HG03135 (cell line): ENCODE measurements at regions not wholly inside any gene's neighbourhood (a gene's known extent, or its start where the extent isn't known, plus 50 kb on each side); places are given as distances from the start of the nearest gene placed in this dataset.
"Not testable (repeated sequence)": the region's sequence is repeated elsewhere in the genome, so short reads cannot be mapped to it uniquely, and the experiment has no call there.

Experiments used
- ATAC-seq: cut with Tn5 transposase; IDR thresholded peaks from one replicate; pipeline ENCODE4 v1.9.1; 2021; ENCODE audit warnings: mild to moderate bottlenecking, moderate library complexity; ENCODE audit not compliant: unreplicated experiment

- no peak for ATAC-seq
Observed at GRCh38 chr3:144773350-144773749, 801.7 kb downstream of the DIPK2A start.

- no peak for ATAC-seq
Observed at GRCh38 chr3:144774897-144775296, 803.3 kb downstream of the DIPK2A start.

GRCh38 chr3:144775551-144775950, 803.9 kb downstream of the DIPK2A start:
- ATAC-seq, result no peak

GRCh38 chr3:144777906-144778305, 806.3 kb downstream of the DIPK2A start:
- no peak for ATAC-seq

- ATAC-seq, result no peak
Observed at GRCh38 chr3:144791034-144791433, 819.4 kb downstream of the DIPK2A start.

- no peak for ATAC-seq
Observed at GRCh38 chr3:144801890-144802289, 830.3 kb downstream of the DIPK2A start.

GRCh38 chr3:144809380-144809779, 837.8 kb downstream of the DIPK2A start:
- ATAC-seq, result no peak

GRCh38 chr3:144810160-144810559, 838.5 kb downstream of the DIPK2A start:
- peak; percentile 71 for ATAC-seq

GRCh38 chr3:144815655-144816054, 844.0 kb downstream of the DIPK2A start:
- no peak for ATAC-seq

GRCh38 chr3:144816323-144816722, 844.7 kb downstream of the DIPK2A start:
- ATAC-seq, result no peak

GRCh38 chr3:144818973-144819372, 847.4 kb downstream of the DIPK2A start:
- ATAC-seq, result no peak

- not testable (repeated sequence) for ATAC-seq
Observed at GRCh38 chr3:144820232-144820631, 848.6 kb downstream of the DIPK2A start.

- no peak for ATAC-seq
Observed at GRCh38 chr3:144820726-144821125, 849.1 kb downstream of the DIPK2A start.

- ATAC-seq, result no peak
Observed at GRCh38 chr3:144821583-144821982, 850.0 kb downstream of the DIPK2A start.

- ATAC-seq, result no peak
Observed at GRCh38 chr3:144822671-144823070, 851.0 kb downstream of the DIPK2A start.

- no peak for ATAC-seq
Observed at GRCh38 chr3:144831955-144832716, 860.5 kb downstream of the DIPK2A start.

- ATAC-seq, result no peak
Observed at GRCh38 chr3:144839991-144840390, 868.4 kb downstream of the DIPK2A start.

GRCh38 chr3:144840866-144841265, 869.2 kb downstream of the DIPK2A start:
- ATAC-seq, result no peak

GRCh38 chr3:144843099-144843498, 871.5 kb downstream of the DIPK2A start:
- no peak for ATAC-seq

- no peak for ATAC-seq
Observed at GRCh38 chr3:144852999-144853398, 881.4 kb downstream of the DIPK2A start.

- ATAC-seq, result not testable (repeated sequence)
Observed at GRCh38 chr3:144854020-144854419, 882.4 kb downstream of the DIPK2A start.

- no peak for ATAC-seq
Observed at GRCh38 chr3:144859161-144859560, 887.5 kb downstream of the DIPK2A start.

- no peak for ATAC-seq
Observed at GRCh38 chr3:144864646-144865045, 893.0 kb downstream of the DIPK2A start.
